ENCODE measurements at regions not wholly inside any gene's neighbourhood (a gene's known extent, or its start where the extent isn't known, plus 50 kb on each side); places are given as distances from the start of the nearest gene placed in this dataset.

DNA sequence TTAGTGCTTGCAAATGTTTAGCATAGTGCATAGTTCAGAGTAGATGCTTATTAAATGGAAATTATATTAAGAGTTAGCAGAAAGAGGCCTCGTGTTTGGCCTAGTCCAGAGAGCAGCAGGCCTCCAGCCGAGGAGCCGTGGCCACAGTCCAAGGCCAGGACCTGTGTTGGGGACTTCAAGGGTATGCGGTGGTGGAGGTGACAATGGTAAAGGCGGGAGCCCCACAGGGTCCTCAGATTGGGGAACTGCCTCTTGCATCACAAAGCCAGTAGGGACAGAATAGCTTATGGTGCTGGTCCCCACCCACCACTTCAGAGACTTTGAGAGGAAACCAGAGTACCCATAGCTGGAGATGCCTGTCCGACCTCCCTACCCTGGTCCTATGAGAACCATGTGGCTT, 554.6 kb upstream of the RIOK2 start:
- BruUV-seq (replicated peaks), result no TSS peak

More for the DNA sequence above, 554.6 kb upstream of the RIOK2 start:
- Histone ChIP-seq H3K27ac (ENCODE audit: insufficient read depth, low read length) (no peak overlapping the region), H4K5ac (ENCODE audit: low read depth, low read length) (no peak overlapping the region), H4K20me1 (ENCODE audit: insufficient read depth, low read length) (no peaks in the 10 kb centered on the region), H3K18ac (ENCODE audit: low read depth, low read length) (no peak overlapping the region), H2AK9ac (replicated peaks; ENCODE audit: low read depth, low read length, poor library complexity) (no peak overlapping the region), H2AK5ac (ENCODE audit: low read depth, low read length) (no peak overlapping the region), H3K36me3 (ENCODE audit: control insufficient read depth, insufficient read depth, low read length) (no peaks in the 10 kb centered on the region), H3K79me1 (ENCODE audit: low read depth in 1 of 2, low read length in 2 of 2) (no peaks in the 10 kb centered on the region), H2AFZ (replicated peaks; ENCODE audit: low read length, poor library complexity) (peak overlapping the region; percentile 26), H3K9me1 (ENCODE audit: insufficient read depth, low read length) (no peaks in the 10 kb centered on the region), H2BK15ac (ENCODE audit: low read depth, low read length) (no peak overlapping the region), H3K9me3 (ENCODE audit: control insufficient read depth, insufficient read depth, low read length) (no peaks in the 10 kb centered on the region), H3K9ac (ENCODE audit: low read depth, low read length) (no peak overlapping the region), H3K4me1 (ENCODE audit: control insufficient read depth, insufficient read depth, low read length) (no peaks in the 10 kb centered on the region; the same call in 1 of the 2 replicates), H3K23ac (ENCODE audit: low read depth, low read length) (no peak overlapping the region), H3K14ac (replicated peaks; ENCODE audit: low read depth, low read length) (no peak overlapping the region), H4K91ac (ENCODE audit: insufficient read depth, low read depth, low read length) (no peak overlapping the region), H3K4me2 (ENCODE audit: low read depth, low read length) (no peak overlapping the region), H2BK120ac (ENCODE audit: low read depth, low read length) (no peak overlapping the region), H2BK20ac (ENCODE audit: low read depth, low read length) (no peak overlapping the region), H3K27me3 (ENCODE audit: control insufficient read depth, insufficient read depth, low read length) (no peaks in the 10 kb centered on the region), H3K4me3 (ENCODE audit: insufficient read depth, low read depth, low read length) (no peak overlapping the region), H2BK5ac (ENCODE audit: low read depth, low read length, poor library complexity, severe bottlenecking) (no peak overlapping the region), H3K56ac (ENCODE audit: extremely low read depth, insufficient read depth, low read length) (no peak overlapping the region), H4K8ac (ENCODE audit: low read depth in 2 of 2, low read length in 2 of 2) (no peak overlapping the region), H3K4ac (ENCODE audit: low read depth, low read length) (no peak overlapping the region)
- no peak for TF ChIP-seq RCOR1 (IDR thresholded peaks at IDR 0.05; ENCODE audit: insufficient replicate concordance, low read length)
- TF ChIP-seq MXI1 (IDR thresholded peaks at IDR 0.05; ENCODE audit: borderline replicate concordance, low read depth, low read length), result no peak
- no peak for TF ChIP-seq MAZ (IDR thresholded peaks at IDR 0.05; ENCODE audit: borderline replicate concordance, low read depth, low read length)
- TF ChIP-seq RFX5 (IDR thresholded peaks at IDR 0.05; ENCODE audit: low read depth, low read length), result no peak
- TF ChIP-seq POLR2A (IDR thresholded peaks at IDR 0.05; ENCODE audit: low read depth, low read length), result no peak
- TF ChIP-seq, protein P1, sequence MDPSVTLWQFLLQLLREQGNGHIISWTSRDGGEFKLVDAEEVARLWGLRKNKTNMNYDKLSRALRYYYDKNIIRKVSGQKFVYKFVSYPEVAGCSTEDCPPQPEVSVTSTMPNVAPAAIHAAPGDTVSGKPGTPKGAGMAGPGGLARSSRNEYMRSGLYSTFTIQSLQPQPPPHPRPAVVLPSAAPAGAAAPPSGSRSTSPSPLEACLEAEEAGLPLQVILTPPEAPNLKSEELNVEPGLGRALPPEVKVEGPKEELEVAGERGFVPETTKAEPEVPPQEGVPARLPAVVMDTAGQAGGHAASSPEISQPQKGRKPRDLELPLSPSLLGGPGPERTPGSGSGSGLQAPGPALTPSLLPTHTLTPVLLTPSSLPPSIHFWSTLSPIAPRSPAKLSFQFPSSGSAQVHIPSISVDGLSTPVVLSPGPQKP (IDR thresholded peaks at IDR 0.05; ENCODE audit: borderline replicate concordance, low read depth, low read length), result no peak
- WGBS, 2 experiments (ENCODE audit: extremely low coverage in 2 of 2, insufficient read length in 1 of 2), result 100% methylated on average over 1 of the region's 6 CpGs; no CpG with 5 or more reads in 1 of the 2 experiments
- in situ Hi-C loops (cut with MboI; ENCODE audit: low sequenced_read_pairs) (no loop called here), dilution Hi-C loops (cut with HindIII; ENCODE audit: low sequenced_read_pairs, unreplicated experiment) (no loop called here), intact Hi-C loops (cut with micrococcal nuclease) (no loop called here)
- ATAC-seq (ENCODE audit: low read depth), result no peak
- DNase-seq, result no peak
- ChIA-PET POLR2A (ENCODE audit: unreplicated experiment) (no interaction called here), CTCF (no interaction called here)
